ENCODE measurements at regions not wholly inside any gene's neighbourhood (a gene's known extent, or its start where the extent isn't known, plus 50 kb on each side); places are given as distances from the start of the nearest gene placed in this dataset.
"Not testable (repeated sequence)": the region's sequence is repeated elsewhere in the genome, so short reads cannot be mapped to it uniquely, and the experiment has no call there.

DNA sequence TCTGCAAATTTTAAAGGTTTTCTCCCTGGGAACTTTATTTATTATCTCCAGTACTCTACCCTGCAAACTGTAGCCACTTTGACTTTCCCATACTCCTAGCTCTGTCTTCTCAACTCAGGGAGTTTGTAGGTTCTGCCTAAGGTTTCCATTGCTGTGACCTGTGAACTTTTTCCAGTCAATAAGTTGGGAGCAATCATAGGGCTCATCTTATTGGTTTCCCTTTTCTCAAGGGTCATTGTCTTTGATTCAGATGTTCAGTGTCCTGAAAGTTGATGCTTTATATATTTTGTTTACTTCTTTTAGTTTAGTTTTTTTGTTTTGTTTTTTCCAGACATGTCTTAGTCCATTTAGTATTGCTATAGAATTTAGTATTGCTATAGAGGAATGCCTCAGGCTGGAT is 85.3 kb upstream of the NUDT6 start:
- H3K4me2 ChIP-seq: no peak overlapping the region
- H4K20me1 ChIP-seq (ENCODE audit: insufficient read depth): no peaks in the 10 kb centered on the region
- H3K9ac ChIP-seq: no peak overlapping the region
- no peak overlapping the region for H3K27ac ChIP-seq (ENCODE audit: low read depth in 2 of 2, low read length in 1 of 2)
- peaks cover 21% of the 10 kb centered on the region; the same call in 1 of the 2 replicates for H3K79me2 ChIP-seq (ENCODE audit: insufficient read depth)
- POLR2A ChIA-PET: no interaction called here
- DNase-seq: no peak
- no peaks in the 10 kb centered on the region for H3K4me1 ChIP-seq (ENCODE audit: control insufficient read depth in 1 of 2, insufficient read depth in 2 of 2, low read depth in 1 of 2, low read length in 1 of 2)
- H3K9me3 ChIP-seq: peaks cover 6% of the 10 kb centered on the region; the same call in 1 of the 2 replicates
- no peaks in the 10 kb centered on the region for H3K27me3 ChIP-seq (ENCODE audit: insufficient read depth)
- CTCF ChIA-PET: no interaction called here
- H2AFZ ChIP-seq (ENCODE audit: low read depth): no peak overlapping the region
- peaks cover 3 to 38% of the 10 kb centered on the region in 2 experiments for H3K36me3 ChIP-seq (replicated peaks in 1 of 2; ENCODE audit: control insufficient read depth in 1 of 2, insufficient read depth in 2 of 2, low read length in 1 of 2)
- peaks cover 2% of the 10 kb centered on the region for H3F3A ChIP-seq (replicated peaks; ENCODE audit: insufficient read depth)
- TF ChIP-seq TEAD4 (IDR thresholded peaks at IDR 0.05; ENCODE audit: borderline replicate concordance, insufficient read depth) (no peak), SIN3A (IDR thresholded peaks at IDR 0.05; ENCODE audit: borderline replicate concordance, low read depth, low read length) (no peak), CTCF (IDR thresholded peaks at IDR 0.05) (no peak), RAD21 (IDR thresholded peaks at IDR 0.05; ENCODE audit: low read length) (no peak), TAF1 (IDR thresholded peaks at IDR 0.05; ENCODE audit: borderline replicate concordance, low read depth, low read length) (no peak), FOXJ3 (CRISPR knock-in tag; IDR thresholded peaks at IDR 0.05) (no peak), GATA2 (CRISPR knock-in tag; IDR thresholded peaks at IDR 0.05) (no peak), EZH2phosphoT487 (IDR thresholded peaks at IDR 0.05; ENCODE audit: borderline replicate concordance, low read depth) (no peak), POLR2AphosphoS5 (IDR thresholded peaks at IDR 0.05; ENCODE audit: low read depth, low read length) (no peak)
- H3K9me2 ChIP-seq: no peaks in the 10 kb centered on the region
- H3K4me3 ChIP-seq (ENCODE audit: low read depth in 2 of 2, low read length in 1 of 2): no peak overlapping the region

GRCh38 chr4:123012416-123012815 is 90.0 kb upstream of the NUDT6 start:
- H3K9me2 ChIP-seq; H3K79me2 ChIP-seq (ENCODE audit: insufficient read depth); H3K27ac ChIP-seq (ENCODE audit: low read depth in 2 of 2, low read length in 1 of 2); CTCF ChIA-PET; H2AFZ ChIP-seq (ENCODE audit: low read depth); H3K27me3 ChIP-seq (ENCODE audit: insufficient read depth); H3K4me2 ChIP-seq; H3K9ac ChIP-seq; H3K4me3 ChIP-seq (ENCODE audit: low read depth in 2 of 2, low read length in 1 of 2); H3K4me1 ChIP-seq (ENCODE audit: control insufficient read depth in 1 of 2, insufficient read depth in 2 of 2, low read depth in 1 of 2, low read length in 1 of 2); POLR2A ChIA-PET; H4K20me1 ChIP-seq (ENCODE audit: insufficient read depth); H3F3A ChIP-seq (replicated peaks; ENCODE audit: insufficient read depth); H3K9me3 ChIP-seq; DNase-seq: not testable (repeated sequence)
- 92% methylated on average over 12 of the region's 12 CpGs for WGBS (ENCODE audit: low lambda C conversion rate)
- peaks cover 3 to 20% of the 10 kb centered on the region in 2 experiments for H3K36me3 ChIP-seq (replicated peaks in 1 of 2; ENCODE audit: control insufficient read depth in 1 of 2, insufficient read depth in 2 of 2, low read length in 1 of 2)

DNA sequence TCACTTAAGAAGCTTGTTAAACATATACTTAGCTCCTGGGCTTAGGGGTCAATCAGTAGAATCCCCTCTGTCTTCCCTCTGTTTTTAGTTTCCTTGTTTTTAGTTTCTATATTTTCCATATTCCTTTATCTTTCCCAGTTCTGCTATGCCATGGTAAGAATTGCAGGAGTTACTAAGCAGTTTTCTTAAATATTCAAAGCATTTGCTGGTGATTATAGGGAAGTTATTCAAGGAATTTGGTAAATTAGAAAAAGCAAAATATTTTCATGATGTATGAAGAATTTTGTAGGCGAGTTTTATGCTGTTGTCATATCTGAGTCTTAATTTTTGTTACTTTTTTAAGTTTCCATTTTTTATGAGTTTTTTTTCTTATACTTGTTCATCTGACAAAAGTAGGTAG is 91.6 kb upstream of the NUDT6 start:
- no peak for TF ChIP-seq POLR2AphosphoS5 (IDR thresholded peaks at IDR 0.05; ENCODE audit: low read depth, low read length)
- no peak for TF ChIP-seq FOSL2 (IDR thresholded peaks at IDR 0.05; ENCODE audit: borderline replicate concordance, low read depth)
- no peak for TF ChIP-seq CHD2 (IDR thresholded peaks at IDR 0.05; ENCODE audit: low read length, partially characterized antibody)
- no peak overlapping the region for H3K4me2 ChIP-seq
- no peak overlapping the region for H3K4me3 ChIP-seq (ENCODE audit: low read depth in 2 of 2, low read length in 1 of 2)
- H3K4me1 ChIP-seq (ENCODE audit: control insufficient read depth in 1 of 2, insufficient read depth in 2 of 2, low read depth in 1 of 2, low read length in 1 of 2): peaks cover 0 to 17% of the 10 kb centered on the region in 2 experiments; a peak in 2 of 4 replicates
- no peaks in the 10 kb centered on the region for H3K27me3 ChIP-seq (ENCODE audit: insufficient read depth)
- peaks cover 3% of the 10 kb centered on the region; the same call in 1 of the 2 replicates for H4K20me1 ChIP-seq (ENCODE audit: insufficient read depth)
- CTCF ChIA-PET: no interaction called here
- H2AFZ ChIP-seq (ENCODE audit: low read depth): no peak overlapping the region
- no peak overlapping the region for H3K27ac ChIP-seq (ENCODE audit: low read depth in 2 of 2, low read length in 1 of 2)
- peaks cover 0 to 9% of the 10 kb centered on the region in 2 experiments for H3K36me3 ChIP-seq (replicated peaks in 1 of 2; ENCODE audit: control insufficient read depth in 1 of 2, insufficient read depth in 2 of 2, low read length in 1 of 2)
- 60% methylated on average over 1 of the region's 1 CpG for WGBS (ENCODE audit: low lambda C conversion rate)
- H3K9me2 ChIP-seq: no peaks in the 10 kb centered on the region
- no peak overlapping the region for H3K9ac ChIP-seq
- DNase-seq: no peak
- POLR2A ChIA-PET: no interaction called here
- H3F3A ChIP-seq (replicated peaks; ENCODE audit: insufficient read depth): peaks cover 20% of the 10 kb centered on the region
- H3K9me3 ChIP-seq: no peaks in the 10 kb centered on the region
- H3K79me2 ChIP-seq (ENCODE audit: insufficient read depth): peaks cover 6% of the 10 kb centered on the region; the same call in 1 of the 2 replicates

All from SK-N-SH (cell line).